ENCODE measurements at regions not wholly inside any gene's neighbourhood (a gene's known extent, or its start where the extent isn't known, plus 50 kb on each side); places are given as distances from the start of the nearest gene placed in this dataset.

GRCh38 chr5:74401946-74402320, 238.6 kb downstream of the ENC1 start:
- TF ChIP-seq, protein P1, sequence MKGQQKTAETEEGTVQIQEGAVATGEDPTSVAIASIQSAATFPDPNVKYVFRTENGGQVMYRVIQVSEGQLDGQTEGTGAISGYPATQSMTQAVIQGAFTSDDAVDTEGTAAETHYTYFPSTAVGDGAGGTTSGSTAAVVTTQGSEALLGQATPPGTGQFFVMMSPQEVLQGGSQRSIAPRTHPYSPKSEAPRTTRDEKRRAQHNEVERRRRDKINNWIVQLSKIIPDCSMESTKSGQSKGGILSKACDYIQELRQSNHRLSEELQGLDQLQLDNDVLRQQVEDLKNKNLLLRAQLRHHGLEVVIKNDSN (IDR thresholded peaks at IDR 0.05), result no peak
- TF ChIP-seq TEAD4 (IDR thresholded peaks at IDR 0.05) (no peak), EP300 (IDR thresholded peaks at IDR 0.05; ENCODE audit: borderline replicate concordance) (no peak), YY1 (IDR thresholded peaks at IDR 0.05; ENCODE audit: low read depth) (no peak), ZBTB7A (IDR thresholded peaks at IDR 0.05; ENCODE audit: low read depth) (no peak), NFIC (IDR thresholded peaks at IDR 0.05) (no peak), CEBPB (IDR thresholded peaks at IDR 0.05) (no peak), TAF1 (IDR thresholded peaks at IDR 0.05; ENCODE audit: low read depth) (no peak), RAD21 (IDR thresholded peaks at IDR 0.05; ENCODE audit: low read depth) (no peak), TCF12 (IDR thresholded peaks at IDR 0.05; ENCODE audit: low read depth) (no peak), MAX (IDR thresholded peaks at IDR 0.05) (no peak), EGR1 (IDR thresholded peaks at IDR 0.05) (no peak), FOXM1 (IDR thresholded peaks at IDR 0.05; ENCODE audit: borderline replicate concordance, low read depth) (no peak), CREB1 (IDR thresholded peaks at IDR 0.05; ENCODE audit: low read depth) (no peak)
- TF ChIP-seq, protein P2, sequence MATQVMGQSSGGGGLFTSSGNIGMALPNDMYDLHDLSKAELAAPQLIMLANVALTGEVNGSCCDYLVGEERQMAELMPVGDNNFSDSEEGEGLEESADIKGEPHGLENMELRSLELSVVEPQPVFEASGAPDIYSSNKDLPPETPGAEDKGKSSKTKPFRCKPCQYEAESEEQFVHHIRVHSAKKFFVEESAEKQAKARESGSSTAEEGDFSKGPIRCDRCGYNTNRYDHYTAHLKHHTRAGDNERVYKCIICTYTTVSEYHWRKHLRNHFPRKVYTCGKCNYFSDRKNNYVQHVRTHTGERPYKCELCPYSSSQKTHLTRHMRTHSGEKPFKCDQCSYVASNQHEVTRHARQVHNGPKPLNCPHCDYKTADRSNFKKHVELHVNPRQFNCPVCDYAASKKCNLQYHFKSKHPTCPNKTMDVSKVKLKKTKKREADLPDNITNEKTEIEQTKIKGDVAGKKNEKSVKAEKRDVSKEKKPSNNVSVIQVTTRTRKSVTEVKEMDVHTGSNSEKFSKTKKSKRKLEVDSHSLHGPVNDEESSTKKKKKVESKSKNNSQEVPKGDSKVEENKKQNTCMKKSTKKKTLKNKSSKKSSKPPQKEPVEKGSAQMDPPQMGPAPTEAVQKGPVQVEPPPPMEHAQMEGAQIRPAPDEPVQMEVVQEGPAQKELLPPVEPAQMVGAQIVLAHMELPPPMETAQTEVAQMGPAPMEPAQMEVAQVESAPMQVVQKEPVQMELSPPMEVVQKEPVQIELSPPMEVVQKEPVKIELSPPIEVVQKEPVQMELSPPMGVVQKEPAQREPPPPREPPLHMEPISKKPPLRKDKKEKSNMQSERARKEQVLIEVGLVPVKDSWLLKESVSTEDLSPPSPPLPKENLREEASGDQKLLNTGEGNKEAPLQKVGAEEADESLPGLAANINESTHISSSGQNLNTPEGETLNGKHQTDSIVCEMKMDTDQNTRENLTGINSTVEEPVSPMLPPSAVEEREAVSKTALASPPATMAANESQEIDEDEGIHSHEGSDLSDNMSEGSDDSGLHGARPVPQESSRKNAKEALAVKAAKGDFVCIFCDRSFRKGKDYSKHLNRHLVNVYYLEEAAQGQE (IDR thresholded peaks at IDR 0.05; ENCODE audit: low read depth), result no peak

DNA sequence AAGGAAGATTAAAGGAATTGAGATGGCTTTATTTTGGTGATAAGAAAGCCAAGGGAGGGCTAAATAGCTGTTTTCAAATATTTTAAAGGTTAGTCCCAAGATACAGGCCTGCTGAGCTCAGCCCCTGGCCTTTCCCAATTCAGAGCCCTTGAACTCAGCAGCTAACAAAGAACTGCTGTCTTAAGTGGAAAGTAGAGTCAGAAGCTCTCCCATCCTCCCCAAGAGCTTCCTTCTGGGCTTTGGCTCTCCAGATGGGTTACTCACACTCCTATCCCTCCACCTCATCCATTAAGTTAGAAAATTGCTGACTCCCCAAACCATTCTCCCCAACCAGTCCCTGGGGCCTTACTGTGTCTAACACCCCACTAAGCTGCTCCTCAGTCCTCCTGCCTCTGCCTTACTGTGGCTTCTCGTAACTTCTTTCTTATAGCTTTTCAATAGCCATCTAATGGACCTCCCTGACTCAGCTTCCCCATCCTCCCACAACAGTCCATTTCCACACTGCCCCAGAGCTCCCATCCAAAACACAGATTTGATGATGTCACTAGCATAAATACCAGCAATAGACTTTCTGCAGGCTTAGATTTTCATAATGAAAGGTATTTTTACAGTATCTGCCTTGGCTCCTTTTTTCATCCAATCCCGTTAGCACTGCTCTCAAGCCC, 239.1 kb downstream of the ENC1 start:
- TF ChIP-seq, protein P2 (IDR thresholded peaks at IDR 0.05; ENCODE audit: low read depth), result no peak

DNA sequence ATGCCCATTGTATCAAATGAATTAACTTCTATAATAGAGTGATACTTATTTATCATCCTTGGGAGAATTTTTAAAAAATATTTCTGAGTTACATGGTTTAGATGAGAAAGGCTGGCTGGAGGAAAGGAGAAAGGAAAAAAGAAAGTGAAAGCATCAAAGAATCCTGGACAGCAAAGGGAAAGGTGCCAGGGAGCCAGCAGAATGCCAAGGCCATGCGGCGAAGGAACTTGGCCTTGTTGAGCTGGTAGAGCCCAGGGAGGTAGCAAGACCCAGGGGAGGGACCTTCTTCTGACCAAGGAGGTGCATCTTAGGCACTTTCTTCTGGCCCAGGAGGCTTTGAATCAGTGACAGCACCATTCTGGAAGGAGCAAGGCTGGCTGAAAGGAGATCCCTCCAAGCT, 240.5 kb downstream of the ENC1 start:
- TF ChIP-seq FOXM1 (IDR thresholded peaks at IDR 0.05; ENCODE audit: borderline replicate concordance, low read depth), result no peak
- no peak for TF ChIP-seq YY1 (IDR thresholded peaks at IDR 0.05; ENCODE audit: low read depth)
- TF ChIP-seq, protein P2 (IDR thresholded peaks at IDR 0.05; ENCODE audit: low read depth), result no peak

GRCh38 chr5:74396913-74397622, 243.5 kb downstream of the ENC1 start:
- TF ChIP-seq TAF1 (IDR thresholded peaks at IDR 0.05; ENCODE audit: low read depth), result no peak
- no peak for TF ChIP-seq CEBPB (IDR thresholded peaks at IDR 0.05)
- TF ChIP-seq EGR1 (IDR thresholded peaks at IDR 0.05), result no peak
- no peak for TF ChIP-seq NFIC (IDR thresholded peaks at IDR 0.05)
- no peak for TF ChIP-seq YY1 (IDR thresholded peaks at IDR 0.05; ENCODE audit: low read depth)
- no peak for TF ChIP-seq FOXM1 (IDR thresholded peaks at IDR 0.05; ENCODE audit: borderline replicate concordance, low read depth)
- TF ChIP-seq TEAD4 (IDR thresholded peaks at IDR 0.05), result no peak

GRCh38 chr5:74394916-74395880, 245.3 kb downstream of the ENC1 start:
- TF ChIP-seq, protein P1 (IDR thresholded peaks at IDR 0.05), result peak; percentile 51; the same call in 1 of the 2 replicates
- no peak for TF ChIP-seq CEBPB (IDR thresholded peaks at IDR 0.05)
